Amygdala (tissue), 56 donors: ENCODE measurements at regions not wholly inside any gene's neighbourhood (a gene's known extent, or its start where the extent isn't known, plus 50 kb on each side); places are given as distances from the start of the nearest gene placed in this dataset.
"Not testable (repeated sequence)": the region's sequence is repeated elsewhere in the genome, so short reads cannot be mapped to it uniquely, and the experiment has no call there.

Experiments
- DNase-seq, 56 donors: peaks; one replicate each; lab custom pipeline; 2025; lab: John Stamatoyannopoulos, UW

DNA sequence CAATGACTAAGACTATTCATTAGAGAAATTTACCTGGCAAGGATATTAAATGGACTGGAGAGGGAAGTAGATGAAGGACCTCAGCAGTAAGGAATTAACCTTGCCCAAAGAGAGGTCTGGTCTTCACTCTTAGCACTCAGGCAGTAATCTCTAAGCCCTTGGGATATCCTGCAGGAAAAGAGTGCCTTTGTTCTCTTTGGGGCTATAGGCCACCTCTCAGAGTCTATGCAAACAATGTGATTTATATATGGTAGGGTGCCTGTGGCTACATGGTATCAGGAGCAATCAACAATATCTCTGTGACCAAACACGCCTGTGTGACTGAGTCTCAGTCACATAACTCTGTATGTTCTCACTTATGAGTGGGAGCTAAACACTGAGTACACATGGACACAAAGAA, 154.7 kb upstream of the CDK1 start:
- no peak for DNase-seq

DNA sequence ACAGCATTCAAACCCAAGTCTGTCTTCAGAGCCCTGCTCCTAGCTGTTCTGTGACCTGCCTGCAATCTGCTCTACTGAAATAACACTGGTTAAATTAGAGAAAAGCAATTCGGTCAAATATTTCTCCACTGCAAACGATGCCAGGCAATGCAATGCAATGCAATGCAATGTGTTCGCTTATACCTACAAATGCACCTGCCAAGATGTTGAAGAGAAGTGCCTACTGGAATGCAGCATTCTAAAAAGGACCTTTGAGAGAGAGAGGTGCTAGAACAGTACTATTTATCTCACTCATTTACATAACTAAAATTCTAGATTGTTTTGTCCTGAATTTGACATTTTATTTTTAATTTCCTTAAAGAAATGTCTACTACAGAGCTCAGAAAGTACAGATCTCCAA, 157.3 kb upstream of the CDK1 start:
- no peak for DNase-seq

- no peak for DNase-seq
These were observed 159.4 kb upstream of the CDK1 start for GRCh38 chr10:60618861-60619260.

DNA sequence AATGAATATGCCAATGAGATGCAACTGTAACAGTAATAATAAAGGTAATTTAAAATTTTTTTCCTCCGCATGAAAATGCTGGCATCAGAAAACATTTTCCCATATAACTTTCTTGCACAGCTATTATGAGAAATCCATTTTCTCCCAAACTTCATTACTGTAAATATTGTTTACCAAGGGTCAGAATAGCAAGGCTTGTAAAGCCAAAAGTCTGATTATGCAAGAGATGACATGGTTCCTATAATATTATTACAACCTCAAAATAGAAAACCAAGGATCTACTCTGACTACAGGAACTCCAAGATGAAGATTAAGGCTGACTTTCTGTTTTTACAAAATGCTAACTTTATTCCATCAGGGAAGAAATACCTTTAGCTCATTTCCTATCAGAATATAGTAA, 162.7 kb upstream of the CDK1 start:
- DNase-seq, result no peak

GRCh38 chr10:60614363-60614762, 163.9 kb upstream of the CDK1 start:
- no peak for DNase-seq

- DNase-seq, result no peak
These were observed 164.8 kb upstream of the CDK1 start for GRCh38 chr10:60613434-60613833.

- peak in 4 of 56 donors; percentile 1 to 2 (median 2) for DNase-seq
These were observed 167.0 kb upstream of the CDK1 start for GRCh38 chr10:60611291-60611747.

DNA sequence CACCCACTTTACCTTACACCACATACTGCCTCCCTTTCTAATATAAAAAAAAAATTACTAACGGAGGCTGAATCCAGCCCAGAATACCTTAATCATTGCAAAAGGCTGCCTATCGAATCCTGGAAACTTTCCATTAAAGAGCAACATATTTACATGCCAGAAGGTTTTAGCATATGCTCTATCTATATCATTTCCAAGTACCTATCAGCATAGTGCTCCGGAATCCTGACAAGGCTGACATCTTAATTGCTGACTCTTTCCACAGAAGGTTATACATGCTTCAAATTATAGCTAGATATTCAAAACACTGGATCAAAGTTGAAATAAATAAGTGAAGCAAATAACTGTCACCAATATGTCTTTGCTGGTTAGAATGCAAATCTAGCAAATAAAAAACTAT, 170.9 kb upstream of the CDK1 start:
- no peak for DNase-seq

GRCh38 chr10:60606343-60607080, 171.8 kb upstream of the CDK1 start:
- DNase-seq, result no peak

GRCh38 chr10:60605476-60605875, 172.8 kb upstream of the CDK1 start:
- DNase-seq, result no peak

DNA sequence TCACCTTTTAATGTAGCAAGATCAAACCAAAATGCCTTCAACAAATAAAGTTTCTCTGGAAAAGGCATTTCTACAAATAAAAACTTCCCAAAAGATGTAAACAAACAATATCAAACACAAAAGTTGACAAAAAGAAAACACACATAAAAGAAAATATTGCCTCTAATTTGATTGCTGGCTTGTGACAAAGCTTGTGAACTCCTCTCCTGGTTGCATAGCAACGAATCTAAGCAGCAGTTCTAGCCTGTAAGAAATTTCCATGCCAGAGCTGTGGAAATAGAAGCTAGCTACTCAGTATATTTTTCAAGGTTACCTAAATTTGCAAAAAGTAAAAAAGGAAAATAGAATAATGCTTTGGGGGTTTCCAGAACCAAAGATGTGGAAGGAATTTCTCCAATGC, 173.9 kb upstream of the CDK1 start:
- DNase-seq, result peak in 1 of 56 donors; percentile 1

DNA sequence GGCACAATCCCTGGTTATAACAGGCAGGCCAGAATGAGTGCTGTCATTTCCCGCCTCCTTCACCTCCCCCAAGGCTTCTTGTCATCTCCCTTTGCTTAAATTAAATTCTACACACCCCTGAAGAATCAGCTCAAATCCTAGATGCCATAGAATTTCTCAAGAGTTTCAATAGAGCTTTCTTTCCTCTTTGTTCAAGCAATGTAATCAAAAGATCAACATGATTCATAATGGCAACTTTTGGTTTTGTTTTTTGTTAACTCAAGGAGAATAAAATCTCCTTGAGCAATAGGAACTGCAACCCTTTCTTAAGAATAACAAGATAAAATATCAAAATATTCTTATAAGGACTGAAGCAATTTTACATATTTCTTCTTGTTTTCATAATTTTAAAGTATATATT, 180.8 kb upstream of the CDK1 start:
- DNase-seq, result no peak

GRCh38 chr10:60595852-60596251, 182.4 kb upstream of the CDK1 start:
- no peak for DNase-seq

DNA sequence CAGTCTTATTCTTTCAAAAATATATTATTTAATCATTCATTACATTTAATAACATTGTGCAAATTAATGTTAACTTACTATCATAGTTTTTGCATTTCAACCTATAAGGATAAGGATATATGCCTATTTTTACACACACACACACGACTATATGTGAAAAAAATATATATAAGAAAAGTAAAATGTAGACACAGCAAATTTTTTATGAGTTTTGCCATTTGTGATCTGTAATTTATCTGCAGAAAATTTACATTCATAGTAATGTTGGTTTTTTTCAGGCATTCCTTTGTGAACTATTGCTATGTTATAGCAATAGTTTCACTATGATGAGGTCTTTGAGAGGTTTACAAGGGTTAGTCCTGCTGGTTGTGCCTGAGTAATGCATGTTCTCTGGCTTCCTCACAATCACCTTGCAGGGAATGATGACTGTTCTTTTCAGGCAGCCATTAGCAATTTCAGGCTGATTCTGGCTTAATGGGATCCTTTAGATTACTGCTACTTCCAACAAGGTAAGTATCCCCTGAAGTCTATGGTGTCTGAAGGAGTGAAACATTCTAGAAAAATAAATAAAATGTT, 183.7 kb upstream of the CDK1 start:
- no peak for DNase-seq

DNA sequence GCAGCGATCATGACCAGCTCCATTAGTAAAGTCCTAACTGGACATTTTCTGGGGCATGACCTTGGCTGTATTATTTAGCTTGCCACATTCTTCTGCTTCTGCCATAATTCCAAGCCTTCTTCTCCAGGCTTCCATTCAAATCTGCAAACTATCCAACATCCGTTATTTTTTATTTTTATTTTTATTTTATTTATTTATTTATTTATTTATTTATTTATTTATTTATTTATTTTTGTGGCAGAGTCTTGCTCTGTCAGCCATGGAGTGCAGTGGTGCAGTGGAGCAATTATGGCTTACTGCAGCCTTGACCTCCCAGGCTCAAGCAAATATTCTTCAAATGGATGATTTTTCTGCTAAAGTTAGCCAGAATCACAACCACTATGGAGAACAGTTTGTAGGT, 187.2 kb upstream of the CDK1 start:
- no peak for DNase-seq

DNA sequence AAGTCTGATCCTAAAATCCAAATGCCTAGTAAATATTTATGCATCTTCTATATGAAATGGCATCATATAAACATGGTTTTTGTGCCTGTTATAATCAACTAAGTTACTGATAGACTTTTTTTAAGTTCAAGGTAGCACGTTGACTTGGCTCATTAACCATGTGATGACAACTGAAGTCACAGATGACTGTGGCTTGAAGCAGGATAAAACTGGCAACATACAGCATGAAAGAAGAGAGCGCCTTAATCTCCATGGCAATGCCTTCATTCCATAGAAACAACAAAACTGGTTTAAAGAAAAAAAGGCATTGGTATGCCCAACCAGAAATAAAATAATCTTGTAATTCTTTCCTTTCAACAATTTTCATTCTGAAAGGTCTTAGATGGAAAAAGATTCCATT, 188.9 kb upstream of the CDK1 start:
- DNase-seq, result no peak

- not testable (repeated sequence) for DNase-seq
These were observed 192.1 kb upstream of the ANK3 start for GRCh38 chr10:60581782-60582181.

GRCh38 chr10:60578217-60578616, 188.5 kb upstream of the ANK3 start:
- DNase-seq, result no peak

DNA sequence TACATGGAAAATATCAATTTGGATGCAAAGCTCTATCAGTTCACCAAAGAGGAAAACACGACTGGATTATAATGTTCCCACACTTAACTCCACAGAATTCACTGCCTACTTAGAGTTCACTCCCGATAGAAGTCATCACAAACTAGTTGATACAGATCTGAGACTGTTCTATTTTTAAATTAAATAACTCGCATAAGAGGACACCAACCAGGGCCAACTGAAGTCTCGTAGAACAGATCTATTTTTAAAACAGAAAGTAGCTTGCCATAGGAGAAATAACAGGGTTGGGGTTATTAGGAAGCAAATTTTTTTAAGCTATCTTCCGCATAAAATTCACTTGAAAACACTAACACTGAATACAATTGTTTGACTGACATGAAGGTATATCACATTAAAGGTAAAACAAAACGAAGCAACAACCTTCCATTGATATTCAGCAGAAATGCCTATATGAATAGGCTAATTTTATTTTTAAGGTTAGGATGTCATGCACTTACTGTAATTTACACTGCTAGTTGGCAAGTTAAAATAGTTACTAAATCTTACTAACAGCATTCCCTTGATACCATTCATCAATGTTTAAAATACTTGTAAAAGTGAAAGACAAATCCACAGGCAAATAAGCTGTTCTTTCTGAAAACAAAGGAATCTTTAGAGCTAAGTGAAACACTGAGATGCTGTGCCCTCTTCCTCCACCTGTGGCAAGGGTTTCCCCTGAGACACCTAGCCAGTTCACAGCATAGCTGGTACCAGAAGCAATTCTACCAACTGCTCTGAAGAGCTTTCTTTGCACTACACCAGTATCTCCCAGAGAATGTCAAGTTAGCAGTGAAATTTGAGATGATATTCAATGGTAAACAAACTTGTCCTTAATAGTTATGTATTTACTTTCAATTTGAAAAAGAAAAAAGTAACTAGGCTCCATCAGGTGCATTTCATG, 186.7 kb upstream of the ANK3 start:
- no peak for DNase-seq

GRCh38 chr10:60575105-60575504, 185.4 kb upstream of the ANK3 start:
- no peak for DNase-seq

- DNase-seq, result no peak
These were observed 184.7 kb upstream of the ANK3 start for GRCh38 chr10:60574388-60574787.
